Esophagus muscularis mucosa (tissue), 3 donors: ENCODE measurements at regions not wholly inside any gene's neighbourhood (a gene's known extent, or its start where the extent isn't known, plus 50 kb on each side); places are given as distances from the start of the nearest gene placed in this dataset.
"Not testable (repeated sequence)": the region's sequence is repeated elsewhere in the genome, so short reads cannot be mapped to it uniquely, and the experiment has no call there.

ENCODE experiments used
- POLR2A ChIP-seq: fragments of 450-650 bp; IDR thresholded peaks from one replicate; pipeline ENCODE4 v1.6.1; 2017; ENCODE audit warnings: antibody characterized with exemption, moderate library complexity, mild to moderate bottlenecking, low read depth
- POLR2AphosphoS5 ChIP-seq, 2 donors: sonication (generic); formaldehyde crosslinking; IDR thresholded peaks; one replicate each; pipeline ENCODE4 v1.6.1; 2017; ENCODE audit warnings: antibody characterized with exemption in 2 of 2
- TF ChIP-seq, protein P1 (sequence below), 3 experiments: fragments of 200-600 bp in 2 of 3; fragments of 450-650 bp in 1 of 3; sonication (generic) in 2 of 3; IDR thresholded peaks; one replicate each; pipeline ENCODE4 v1.5.1; 2017 to 2019; ENCODE audit warnings: antibody characterized with exemption in 3 of 3, mild to moderate bottlenecking in 2 of 3, moderate library complexity in 1 of 3

DNA sequence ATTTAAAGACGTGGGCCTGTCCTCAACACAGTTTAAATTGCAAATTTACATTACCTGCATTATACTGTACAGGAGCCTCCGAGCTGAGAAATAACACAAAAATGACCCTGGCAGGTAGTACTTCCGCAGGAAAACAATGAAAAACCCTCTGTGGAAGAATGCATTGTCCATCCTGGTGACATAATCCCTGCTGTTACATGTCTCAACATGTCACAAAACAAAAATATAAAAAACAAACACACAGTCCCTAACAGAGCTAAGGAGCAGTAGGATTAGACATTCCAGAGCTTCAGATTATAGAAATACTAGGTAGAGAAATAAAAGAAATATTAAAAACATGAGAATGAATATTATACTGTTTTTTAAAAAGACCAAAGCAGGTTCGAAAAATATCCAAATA lies 359.2 kb downstream of the SRGAP2C start:
- TF ChIP-seq POLR2AphosphoS5 (IDR thresholded peaks at IDR 0.05); POLR2A: not testable (repeated sequence)
- TF ChIP-seq, protein P1, sequence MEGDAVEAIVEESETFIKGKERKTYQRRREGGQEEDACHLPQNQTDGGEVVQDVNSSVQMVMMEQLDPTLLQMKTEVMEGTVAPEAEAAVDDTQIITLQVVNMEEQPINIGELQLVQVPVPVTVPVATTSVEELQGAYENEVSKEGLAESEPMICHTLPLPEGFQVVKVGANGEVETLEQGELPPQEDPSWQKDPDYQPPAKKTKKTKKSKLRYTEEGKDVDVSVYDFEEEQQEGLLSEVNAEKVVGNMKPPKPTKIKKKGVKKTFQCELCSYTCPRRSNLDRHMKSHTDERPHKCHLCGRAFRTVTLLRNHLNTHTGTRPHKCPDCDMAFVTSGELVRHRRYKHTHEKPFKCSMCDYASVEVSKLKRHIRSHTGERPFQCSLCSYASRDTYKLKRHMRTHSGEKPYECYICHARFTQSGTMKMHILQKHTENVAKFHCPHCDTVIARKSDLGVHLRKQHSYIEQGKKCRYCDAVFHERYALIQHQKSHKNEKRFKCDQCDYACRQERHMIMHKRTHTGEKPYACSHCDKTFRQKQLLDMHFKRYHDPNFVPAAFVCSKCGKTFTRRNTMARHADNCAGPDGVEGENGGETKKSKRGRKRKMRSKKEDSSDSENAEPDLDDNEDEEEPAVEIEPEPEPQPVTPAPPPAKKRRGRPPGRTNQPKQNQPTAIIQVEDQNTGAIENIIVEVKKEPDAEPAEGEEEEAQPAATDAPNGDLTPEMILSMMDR (IDR thresholded peaks at IDR 0.05) = not testable (repeated sequence)
